KOPT-K1 (cell line): ENCODE measurements at regions not wholly inside any gene's neighbourhood (a gene's known extent, or its start where the extent isn't known, plus 50 kb on each side); places are given as distances from the start of the nearest gene placed in this dataset.
"Not testable (repeated sequence)": the region's sequence is repeated elsewhere in the genome, so short reads cannot be mapped to it uniquely, and the experiment has no call there.

Experiments used
- H3K27ac ChIP-seq: fragments of 200-600 bp; sonication (generic); 2 replicates; pipeline ENCODE4 v1.5.1; 2016; ENCODE audit warnings: antibody characterized with exemption, mild to moderate bottlenecking, low read depth, low read length; ENCODE audit not compliant: poor library complexity, severe bottlenecking
- H3K36me3 ChIP-seq: fragments of 200-600 bp; sonication (generic); 2 replicates; pipeline ENCODE4 v1.5.1; 2017; ENCODE audit warnings: antibody characterized with exemption, mild to moderate bottlenecking, low read length, moderate library complexity; ENCODE audit not compliant: insufficient read depth
- H3K9me3 ChIP-seq: fragments of 200-600 bp; sonication (generic); 2 replicates; pipeline ENCODE4 v1.5.1; 2017; ENCODE audit warnings: antibody characterized with exemption, low read length, mild to moderate bottlenecking; ENCODE audit not compliant: insufficient read depth, poor library complexity, severe bottlenecking

DNA sequence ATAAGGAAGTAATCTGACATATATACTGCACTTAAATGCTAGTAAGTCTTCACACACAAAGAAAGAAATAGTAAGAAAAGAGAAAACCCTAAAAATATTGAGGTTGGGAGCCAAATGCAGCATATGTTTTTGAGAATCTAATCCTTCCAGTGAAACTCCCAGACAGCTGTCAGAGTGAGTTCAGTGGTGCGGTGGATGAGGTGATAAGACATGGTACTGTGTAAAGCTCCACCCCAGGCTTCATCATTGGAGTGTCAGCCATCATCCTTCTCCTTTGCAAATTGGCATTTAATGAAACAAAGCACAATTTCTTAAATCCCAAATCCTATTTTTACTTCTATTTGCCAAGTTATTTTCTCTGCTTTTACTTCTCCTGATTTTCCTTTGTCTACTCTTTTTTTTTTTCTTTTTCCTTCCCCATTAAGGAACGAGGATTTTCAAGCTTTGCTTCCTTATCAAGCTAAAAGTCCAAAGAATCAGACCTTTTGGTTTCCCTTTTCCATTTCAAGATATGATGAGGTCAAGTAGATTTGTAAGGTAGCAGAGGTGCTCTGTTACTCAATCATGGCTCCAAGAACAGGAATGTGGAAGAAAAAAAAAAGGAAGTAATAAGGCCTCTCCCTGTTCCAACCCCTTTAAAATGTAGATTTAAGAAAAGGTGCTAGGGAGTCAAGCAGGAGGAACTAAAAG lies 343.3 kb downstream of the SETD4 start:
- Histone ChIP-seq H3K9me3 (peaks cover 5% of the 10 kb centered on the region), H3K36me3 (no peaks in the 10 kb centered on the region), H3K27ac (no peak overlapping the region)

DNA sequence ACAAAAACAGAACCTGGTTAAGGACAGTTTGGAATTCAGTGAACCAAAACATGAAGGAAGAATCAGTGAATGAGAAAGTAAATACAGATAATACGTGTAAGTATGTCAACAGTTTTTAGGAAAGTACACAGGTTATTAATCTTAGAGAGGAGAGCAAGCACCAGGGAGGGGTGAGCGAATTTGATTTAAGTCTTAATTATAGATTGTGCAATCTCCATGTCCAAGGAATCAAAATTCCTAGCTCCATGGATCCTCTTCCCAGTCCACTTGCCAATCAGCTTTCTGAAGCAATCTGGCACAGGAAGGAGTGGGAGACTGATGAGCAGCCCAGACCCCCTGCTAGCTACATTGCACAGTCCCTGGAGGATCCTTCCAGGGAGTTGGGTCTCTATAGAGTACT lies 346.4 kb downstream of the SETD4 start:
- Histone ChIP-seq H3K36me3 (no peaks in the 10 kb centered on the region), H3K9me3 (no peaks in the 10 kb centered on the region), H3K27ac (no peak overlapping the region)

DNA sequence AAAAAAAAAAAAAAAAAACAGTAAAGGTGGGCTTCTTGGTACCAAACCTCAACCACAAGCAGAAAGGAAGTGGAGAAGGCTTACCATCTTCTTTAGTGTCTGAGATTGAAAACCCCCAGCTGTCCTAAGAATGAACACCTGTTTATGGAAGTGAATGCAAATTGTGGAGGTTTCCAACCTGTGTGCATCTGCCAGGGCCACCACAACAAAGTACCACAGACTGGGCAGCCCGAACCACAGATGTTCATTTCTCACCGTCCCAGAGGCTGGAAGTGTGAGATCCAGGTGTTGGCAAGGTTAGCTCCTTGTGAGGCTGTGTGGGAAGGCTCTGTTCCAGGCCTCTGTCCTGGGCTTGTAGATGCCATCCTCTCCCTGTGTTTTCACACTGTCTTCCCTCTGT lies 348.7 kb downstream of the SETD4 start:
- no peaks in the 10 kb centered on the region for H3K9me3 ChIP-seq
- no peaks in the 10 kb centered on the region for H3K36me3 ChIP-seq
- H3K27ac ChIP-seq, result no peak overlapping the region

DNA sequence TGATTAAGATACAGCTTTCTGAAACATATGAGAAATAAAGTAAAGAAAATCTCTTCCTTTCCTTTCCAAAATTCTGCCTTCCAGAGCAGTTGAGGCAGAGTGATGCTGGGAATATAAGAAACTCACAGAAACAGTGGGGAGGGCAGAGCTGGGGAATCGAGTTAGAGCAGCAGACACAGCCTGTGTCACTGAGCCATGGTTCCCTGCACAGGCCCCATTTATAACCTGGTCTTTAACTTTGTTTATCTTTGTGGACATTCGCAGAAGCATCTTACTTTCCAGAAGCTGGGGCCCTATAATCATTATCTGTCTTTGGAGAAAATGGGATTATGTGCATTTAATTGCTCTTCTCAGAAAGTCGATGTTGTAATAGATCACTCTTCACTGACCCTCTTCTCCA lies 349.1 kb downstream of the SETD4 start:
- Histone ChIP-seq H3K36me3 (no peaks in the 10 kb centered on the region), H3K9me3 (no peaks in the 10 kb centered on the region), H3K27ac (no peak overlapping the region)

DNA sequence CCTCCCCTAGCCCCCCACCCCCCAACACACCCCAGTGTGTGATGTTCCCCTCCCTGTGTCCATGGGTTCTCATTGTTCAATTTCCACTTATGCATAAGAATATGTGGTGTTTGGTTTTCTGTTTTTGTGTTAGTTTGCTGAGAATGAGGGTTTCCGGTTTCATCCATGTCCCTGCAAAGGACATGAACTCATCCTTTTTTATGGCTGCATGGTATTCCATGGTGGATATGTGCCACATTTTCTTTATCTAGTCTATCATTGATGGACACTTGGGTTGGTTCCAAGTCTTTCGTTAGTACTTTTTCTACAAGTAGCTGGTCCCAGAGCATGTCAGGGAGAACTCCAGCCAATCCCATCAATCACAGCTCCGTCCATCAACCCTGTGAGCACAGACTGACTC lies 350.3 kb downstream of the SETD4 start:
- H3K9me3 ChIP-seq, H3K27ac ChIP-seq, H3K36me3 ChIP-seq: not testable (repeated sequence)

DNA sequence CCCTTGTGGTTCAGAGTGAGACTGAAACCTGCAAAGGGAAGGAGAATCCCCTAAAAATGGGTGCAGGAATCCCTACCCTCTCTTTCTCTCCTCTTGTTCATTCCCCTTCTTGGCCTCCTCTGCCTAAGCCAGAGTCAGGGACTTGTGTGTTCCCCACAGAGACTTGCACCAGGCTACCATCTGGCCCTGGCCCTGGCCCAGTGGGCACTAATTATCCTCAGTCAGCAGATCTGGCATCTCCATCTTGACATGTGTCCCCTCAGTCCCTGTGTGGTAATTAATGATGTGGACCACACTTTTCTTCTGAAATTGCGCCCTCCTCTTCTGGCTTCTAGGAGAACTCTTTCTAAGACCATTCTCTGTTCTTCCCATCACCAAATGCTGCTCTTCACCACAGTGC lies 354.4 kb downstream of the SETD4 start:
- no peaks in the 10 kb centered on the region for H3K36me3 ChIP-seq
- no peaks in the 10 kb centered on the region for H3K9me3 ChIP-seq

DNA sequence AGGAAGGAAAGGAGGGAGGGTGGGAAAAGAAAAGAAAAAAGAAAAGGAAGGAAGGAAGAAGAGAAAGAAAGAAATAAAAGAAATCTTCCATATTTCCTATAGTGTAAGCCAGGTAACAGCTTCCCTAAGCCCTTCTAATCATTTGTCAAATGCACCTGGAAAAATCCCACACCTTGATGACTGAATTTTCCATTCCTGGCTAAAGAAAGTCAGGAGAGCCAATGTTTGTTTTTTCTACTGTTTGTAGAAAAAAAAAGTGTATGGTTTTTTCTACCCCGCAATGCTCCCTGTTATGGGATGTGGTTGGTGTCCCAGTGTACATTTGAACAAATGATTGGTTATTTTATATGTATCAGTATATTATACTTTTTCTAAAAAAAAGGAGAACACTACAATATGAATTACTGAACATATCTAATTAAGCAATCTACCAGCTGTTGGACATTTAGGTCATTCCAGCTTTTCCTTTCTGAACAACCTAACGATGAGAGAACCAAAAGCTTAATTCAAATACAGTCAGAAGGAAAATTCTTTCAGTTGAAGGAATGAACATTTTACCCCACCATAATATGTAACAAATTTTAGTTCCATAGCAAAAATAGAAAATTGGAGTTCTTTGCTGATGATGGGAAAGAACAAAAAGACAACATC lies 355.0 kb downstream of the SETD4 start:
- no peaks in the 10 kb centered on the region for H3K9me3 ChIP-seq
- H3K36me3 ChIP-seq, result no peaks in the 10 kb centered on the region

More for the DNA sequence above, 354.4 kb downstream of the SETD4 start:
- no peak overlapping the region for H3K27ac ChIP-seq

DNA sequence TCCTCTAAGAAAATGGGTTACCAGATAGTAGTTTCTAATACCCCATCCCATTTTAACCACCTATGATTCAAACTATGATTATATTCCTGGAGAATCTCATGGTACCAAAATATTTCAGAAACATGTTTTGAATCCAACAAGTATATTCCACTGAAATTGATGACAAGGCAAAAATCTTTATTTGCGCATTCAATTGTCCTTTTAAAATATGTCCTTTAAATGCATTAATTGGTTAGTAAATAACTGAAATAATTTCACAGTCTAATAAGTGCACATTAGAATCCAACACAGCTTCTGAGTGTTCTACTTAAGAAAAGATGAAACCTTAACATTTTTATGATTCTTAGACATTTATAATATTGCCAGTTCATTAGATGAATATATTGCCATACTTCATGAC lies 356.6 kb downstream of the SETD4 start:
- H3K9me3 ChIP-seq, result no peaks in the 10 kb centered on the region
- H3K36me3 ChIP-seq, result no peaks in the 10 kb centered on the region
- no peak overlapping the region for H3K27ac ChIP-seq

More for the DNA sequence above, 355.0 kb downstream of the SETD4 start:
- H3K27ac ChIP-seq, result no peak overlapping the region

DNA sequence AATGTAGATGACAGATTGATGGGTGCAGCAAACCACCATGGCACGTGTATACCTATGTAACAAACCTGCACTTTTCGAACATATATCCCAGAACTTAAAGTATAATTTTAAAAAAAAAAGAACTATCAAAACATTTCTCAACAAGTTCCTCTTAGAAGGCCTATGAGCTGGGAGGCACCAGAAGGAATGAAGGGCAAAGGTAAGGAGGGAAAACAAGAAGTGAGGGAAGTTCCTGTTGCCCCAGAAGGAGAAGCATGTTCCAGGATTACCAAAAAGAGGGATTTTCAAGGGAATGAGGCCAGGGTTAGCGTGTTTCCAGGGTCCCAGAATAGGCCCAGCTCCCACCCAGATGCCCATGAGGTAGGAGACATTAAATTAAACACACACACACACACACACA lies 361.0 kb downstream of the SETD4 start:
- H3K9me3 ChIP-seq, result no peaks in the 10 kb centered on the region
- H3K27ac ChIP-seq, result no peak overlapping the region
- no peaks in the 10 kb centered on the region for H3K36me3 ChIP-seq

DNA sequence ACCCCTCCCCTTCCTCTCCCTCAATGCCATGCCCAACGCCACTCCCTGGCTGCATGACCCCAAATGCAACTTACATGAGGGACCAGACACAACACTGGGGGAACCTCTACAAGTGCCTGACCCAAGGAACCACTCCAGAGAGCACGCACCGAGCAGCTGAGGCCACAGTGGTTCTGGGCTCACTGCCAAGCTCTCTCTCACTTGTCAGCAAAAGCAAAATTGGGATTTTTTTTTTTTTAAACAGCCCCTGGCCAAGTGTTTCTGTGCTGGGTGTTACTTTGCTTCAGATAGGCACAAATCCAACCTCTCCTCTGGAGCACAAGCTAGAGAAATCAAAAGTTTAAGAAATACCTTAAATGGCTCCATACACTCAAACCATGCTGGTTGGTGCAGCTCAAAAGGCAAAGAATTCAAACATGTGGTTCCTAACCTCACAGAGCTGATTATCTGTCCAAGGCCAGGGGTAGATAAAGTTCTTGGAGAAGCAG lies 363.0 kb downstream of the SETD4 start:
- Histone ChIP-seq H3K27ac (no peak overlapping the region), H3K36me3 (no peaks in the 10 kb centered on the region), H3K9me3 (no peaks in the 10 kb centered on the region)

DNA sequence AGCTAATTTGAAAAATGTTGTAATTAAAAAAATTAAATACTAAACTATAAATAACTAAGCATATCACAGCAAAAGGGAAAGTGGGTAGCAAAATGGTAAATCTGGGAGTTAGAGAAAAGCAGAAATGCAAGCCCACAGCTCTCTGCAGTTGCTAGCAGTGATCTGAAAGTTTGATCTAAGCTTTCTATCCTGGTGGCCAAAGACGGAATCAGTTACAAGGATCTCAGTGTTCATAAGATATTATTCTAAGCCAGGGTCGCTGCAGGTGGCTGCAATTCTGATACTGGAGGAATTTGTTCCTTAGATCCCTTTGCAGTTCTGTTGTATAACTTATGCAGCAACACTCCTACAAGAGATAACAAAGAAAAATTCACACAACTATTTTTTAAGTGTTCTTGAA lies 363.7 kb downstream of the SETD4 start:
- Histone ChIP-seq H3K27ac (no peak overlapping the region), H3K36me3 (no peaks in the 10 kb centered on the region), H3K9me3 (no peaks in the 10 kb centered on the region)

DNA sequence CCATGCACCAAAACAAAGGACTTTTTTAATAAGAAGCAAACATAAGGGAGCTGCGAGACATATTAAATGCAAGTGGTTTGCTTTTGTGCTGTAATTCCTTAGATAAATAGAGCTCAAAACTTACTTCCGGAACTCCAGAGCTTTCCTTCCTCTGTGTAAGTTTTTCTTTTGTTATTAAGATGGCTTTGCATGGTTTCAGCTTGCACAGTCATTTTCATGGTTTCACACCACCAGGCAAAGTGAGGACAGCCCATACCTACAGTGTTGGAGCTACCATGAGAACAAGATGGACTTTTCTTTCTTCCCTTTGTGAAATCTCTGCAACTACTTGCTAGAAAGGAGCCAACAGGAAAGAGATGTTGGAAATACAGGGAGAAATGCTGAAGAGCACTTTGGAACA lies 368.0 kb downstream of the SETD4 start:
- Histone ChIP-seq H3K9me3 (no peaks in the 10 kb centered on the region), H3K27ac (no peak overlapping the region), H3K36me3 (no peaks in the 10 kb centered on the region)

DNA sequence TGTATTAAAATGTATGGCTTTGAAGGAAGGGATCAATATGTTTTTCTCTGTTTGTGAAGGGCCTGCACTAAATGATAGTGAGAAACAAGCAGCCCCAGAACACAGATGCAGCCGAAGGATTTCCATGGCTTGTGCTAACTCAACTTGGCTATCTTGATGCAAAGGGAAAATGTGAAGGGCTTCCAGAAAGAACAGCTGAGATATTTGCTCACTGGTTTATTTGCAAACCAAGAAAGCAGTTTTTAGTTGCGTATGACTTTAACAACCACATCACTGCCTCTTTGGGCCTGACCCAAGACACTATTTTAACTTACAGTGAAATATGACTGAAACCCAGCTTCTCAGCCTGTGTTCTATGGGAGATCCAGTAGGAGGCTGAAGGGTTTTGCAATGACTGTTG lies 369.9 kb downstream of the SETD4 start:
- H3K9me3 ChIP-seq, result no peaks in the 10 kb centered on the region
- no peak overlapping the region for H3K27ac ChIP-seq
- no peaks in the 10 kb centered on the region for H3K36me3 ChIP-seq

DNA sequence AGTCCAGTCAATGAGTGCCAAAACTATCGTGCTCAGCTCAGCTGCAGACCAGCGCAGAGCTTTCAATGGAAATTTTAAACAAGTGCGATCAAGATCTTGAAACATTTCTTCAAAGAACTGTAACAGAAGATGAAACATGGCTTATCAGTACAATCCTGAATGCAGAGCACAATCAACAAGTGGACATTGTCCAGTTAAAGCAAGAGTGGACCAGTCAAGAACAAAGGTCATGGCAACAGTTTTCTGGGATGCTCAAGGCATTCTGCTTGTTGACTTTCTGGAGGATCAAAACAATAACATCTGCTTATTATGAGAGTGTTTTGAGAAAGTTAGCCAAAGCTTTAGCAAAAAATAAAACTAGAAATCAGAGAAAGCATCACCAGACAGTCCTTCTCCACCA lies 374.2 kb downstream of the SETD4 start:
- no peaks in the 10 kb centered on the region for H3K9me3 ChIP-seq
- H3K27ac ChIP-seq, result no peak overlapping the region
- H3K36me3 ChIP-seq, result no peaks in the 10 kb centered on the region

DNA sequence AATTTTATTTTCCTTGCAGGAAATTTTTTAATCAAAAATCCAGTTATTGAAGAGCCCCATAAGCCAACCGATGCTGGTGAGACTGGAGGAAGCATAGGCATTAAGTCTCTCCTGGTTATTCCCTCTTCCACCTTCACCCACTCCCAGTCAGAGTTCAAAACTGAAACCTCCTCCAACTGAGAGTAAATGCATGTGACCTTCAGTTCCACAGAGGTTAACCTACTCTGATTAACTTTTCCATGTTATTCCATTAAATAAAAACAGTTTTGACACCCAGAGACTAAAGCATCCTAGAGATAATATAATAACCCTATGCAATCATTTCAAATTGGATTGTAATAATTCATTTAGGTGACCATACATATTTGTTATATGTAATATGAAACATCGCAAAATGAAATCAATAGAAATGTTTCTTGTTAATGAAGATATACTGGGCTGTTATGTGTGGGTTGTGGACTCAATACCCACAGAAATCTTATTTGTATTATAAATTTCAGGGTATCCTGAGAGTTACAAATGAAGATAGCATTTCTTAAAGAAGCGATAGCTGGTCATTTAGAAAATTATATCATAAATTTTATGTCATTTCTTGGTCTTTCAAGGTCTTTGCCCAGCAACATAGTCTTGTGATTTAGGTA lies 376.5 kb downstream of the SETD4 start:
- Histone ChIP-seq H3K9me3 (no peaks in the 10 kb centered on the region), H3K27ac (no peak overlapping the region), H3K36me3 (no peaks in the 10 kb centered on the region)
